Activated CD4-positive, alpha-beta T cell treated with anti-CD3 and anti-CD28 coated beads, Interleukin-2, amount 50 U/mL, for 48 hours (primary cell): ENCODE measurements at regions not wholly inside any gene's neighbourhood (a gene's known extent, or its start where the extent isn't known, plus 50 kb on each side); places are given as distances from the start of the nearest gene placed in this dataset.

Source experiments
- DNase-seq, 2 experiments: peaks; one replicate each; pipeline ENCODE4 v3.0.0-alpha.2; 2020

DNA sequence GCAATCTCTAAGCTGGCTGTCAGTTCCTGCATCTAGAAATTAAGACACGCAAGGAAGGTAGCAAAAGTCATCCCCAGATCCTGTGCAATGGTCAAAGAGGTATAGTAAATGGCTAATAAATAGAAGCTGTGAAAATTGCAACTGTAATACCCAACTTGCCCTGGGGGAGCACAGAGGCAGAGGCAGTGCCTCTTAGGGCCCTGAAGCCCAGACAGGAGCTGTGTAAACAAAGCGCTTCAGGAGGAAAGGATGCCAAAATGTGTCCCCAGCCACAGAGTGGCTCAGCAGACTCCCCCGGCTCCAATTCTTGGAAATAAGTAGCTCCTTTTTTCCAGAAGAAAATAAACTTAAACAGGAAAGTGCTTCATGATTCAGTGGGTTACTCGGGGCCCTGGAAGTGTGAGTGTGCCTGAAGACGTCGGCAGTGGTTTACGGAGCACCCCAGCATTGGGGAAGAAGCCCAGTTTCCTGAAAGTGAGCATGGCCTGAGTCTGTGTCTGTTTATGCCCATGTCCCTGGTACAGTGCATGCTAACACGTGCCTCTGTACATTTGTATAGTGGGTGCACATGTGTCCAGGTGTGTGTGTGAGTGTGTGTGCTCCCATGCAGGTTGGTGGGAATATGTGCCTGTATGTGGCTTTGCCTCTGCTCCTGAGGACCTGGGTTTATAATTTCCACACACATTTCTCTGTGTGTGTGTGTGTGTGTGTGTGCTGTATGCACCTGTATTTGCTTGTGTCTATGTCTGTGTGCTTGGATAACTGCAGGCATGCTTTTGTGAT is 246.7 kb downstream of the MAFB start:
- no peak for DNase-seq

DNA sequence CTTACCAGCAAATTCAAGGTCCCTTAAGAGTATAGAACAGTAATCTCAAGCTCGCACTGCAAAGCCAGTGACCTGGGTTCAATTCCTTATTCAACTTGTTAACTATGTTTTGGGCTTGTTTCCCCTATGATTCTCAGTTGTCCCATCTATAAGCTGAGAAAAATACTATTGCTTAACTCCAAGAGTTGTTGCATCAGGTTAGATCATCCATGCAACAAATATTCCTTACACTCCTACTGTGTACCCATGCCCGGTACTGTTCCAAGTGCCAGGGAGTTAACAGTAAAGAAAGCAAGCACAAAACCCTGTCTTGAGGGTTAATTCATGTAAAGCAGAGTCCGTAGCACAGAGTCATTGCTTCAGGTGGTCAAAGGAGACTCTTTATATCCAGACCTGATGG is 247.3 kb downstream of the MAFB start:
- no peak for DNase-seq

DNA sequence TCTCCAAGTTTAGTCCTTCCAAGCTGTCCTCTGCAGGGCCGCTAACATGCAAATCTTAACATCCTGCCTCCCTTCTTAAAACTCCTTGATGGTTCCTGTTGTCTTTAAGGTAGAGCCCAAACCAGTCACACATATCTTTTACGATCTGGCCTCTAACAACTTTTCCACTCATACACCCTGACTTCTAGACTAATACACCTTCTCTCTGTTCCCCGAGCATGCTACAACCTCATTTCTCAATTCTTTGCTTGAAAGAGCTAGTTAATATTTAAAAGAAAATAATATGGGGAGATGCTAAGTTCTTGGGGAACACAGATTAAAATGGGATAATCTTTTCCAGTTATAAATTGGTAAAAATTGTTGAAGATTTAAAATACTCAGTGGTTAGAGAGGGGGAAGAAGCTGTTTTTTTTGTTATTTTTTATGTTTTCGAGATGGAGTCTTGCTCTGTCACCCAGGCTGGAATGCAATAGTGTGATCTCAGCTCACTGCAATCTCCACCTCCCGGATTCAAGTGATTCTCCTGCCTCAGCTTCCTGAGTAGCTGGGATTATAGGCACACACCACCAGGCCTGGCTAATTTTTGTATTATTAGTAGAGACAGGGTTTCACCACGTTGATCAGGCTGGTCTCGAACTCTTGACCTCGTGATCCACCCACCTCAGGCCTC is 250.7 kb downstream of the MAFB start:
- DNase-seq: no peak

DNA sequence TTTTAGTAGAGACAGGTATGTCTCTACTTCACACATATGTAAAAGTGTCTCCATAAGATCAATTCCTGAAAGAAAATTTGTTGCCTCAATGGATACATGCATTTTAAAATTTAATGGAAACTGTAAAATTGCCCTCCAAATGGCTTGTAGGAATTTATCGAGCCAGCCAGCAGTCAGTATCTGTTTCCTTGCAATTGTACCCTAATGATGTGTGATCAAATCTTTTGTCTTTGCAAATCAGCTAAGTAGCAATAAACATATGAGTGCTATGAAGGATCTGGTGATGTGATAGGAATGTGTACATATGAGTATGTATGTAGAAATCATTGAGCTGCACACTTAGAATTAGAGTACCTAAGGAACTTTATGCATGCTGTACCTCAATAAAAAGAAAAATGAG is 253.0 kb downstream of the MAFB start:
- no peak for DNase-seq

DNA sequence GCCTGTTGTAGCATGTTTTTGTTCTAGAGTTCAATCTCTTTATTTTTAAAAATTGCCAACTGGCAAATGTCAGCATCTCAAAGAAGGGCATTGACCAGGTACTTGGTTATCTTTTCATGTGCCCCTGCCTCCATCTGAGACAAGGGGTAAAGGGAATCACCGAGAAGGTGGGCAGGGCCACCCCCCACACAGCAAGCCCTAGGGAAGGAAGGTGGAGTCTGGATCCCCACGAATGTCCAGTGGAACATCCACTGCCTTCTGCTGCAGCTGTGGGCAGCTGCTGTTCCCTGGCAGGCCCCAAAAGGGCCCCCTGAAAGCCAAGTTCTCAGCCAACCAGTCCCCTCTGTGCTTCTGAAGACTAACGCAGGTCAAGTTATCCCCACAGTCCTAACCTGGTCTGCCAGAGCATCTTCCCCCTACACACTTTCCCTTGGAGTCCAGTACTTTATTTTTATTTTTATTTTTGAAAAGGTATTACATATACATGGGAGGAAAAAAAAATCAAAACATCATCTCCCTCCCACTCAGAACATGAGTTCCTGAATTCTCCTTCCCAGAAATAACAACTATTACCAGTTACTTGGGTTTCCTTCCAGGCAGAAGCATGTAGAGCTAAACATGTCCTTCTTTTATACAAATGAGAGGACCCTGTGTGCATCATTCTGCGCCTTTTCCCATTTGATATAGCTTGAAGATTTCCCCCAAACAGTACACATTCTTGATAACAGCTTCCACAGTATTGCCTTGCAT is 253.7 kb downstream of the MAFB start:
- DNase-seq: no peak

DNA sequence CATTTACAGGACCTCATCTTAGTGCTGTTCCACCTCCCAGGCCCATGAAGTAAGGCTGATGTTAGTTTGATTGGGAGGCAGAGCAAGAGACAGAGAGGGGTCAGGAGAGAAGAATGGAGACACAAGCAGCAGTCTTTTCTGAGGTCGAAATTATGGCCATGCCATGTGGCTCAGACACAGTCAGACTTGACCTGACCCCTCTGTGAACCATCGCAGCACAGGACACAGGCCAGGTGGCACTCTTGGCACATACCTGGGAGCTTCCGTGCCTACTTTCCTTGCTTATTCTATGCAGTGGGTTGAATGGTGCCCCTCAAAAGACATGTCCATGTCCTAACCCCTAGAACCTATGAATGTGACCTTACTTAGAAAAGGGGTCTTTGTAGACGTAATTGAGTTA is 254.9 kb downstream of the MAFB start:
- no peak for DNase-seq

DNA sequence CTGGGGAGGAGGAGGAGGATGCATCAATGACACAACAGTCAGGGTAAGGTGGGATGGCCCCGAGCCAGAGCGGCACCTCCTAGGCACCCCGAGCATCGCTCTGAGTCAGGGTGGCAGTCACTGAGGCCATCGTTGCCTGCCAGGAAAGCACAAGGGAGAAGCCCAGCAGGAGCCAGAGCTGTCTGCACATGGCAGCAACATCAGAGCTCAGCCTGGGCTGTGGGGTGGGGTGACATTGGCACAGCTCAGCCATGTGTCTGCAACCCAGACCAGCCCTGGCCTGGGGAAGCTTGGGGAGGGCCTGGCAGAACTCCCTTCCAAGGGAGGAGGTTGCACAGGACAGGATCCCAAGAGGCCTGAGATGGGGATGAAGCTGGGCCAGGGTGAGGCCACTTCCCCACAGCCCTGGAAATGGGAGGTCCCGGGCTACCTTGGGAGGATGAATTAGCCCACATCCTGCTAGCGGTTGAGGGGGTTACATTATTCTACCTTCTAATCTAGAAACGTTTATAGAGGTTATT is 255.6 kb downstream of the MAFB start:
- DNase-seq: no peak

DNA sequence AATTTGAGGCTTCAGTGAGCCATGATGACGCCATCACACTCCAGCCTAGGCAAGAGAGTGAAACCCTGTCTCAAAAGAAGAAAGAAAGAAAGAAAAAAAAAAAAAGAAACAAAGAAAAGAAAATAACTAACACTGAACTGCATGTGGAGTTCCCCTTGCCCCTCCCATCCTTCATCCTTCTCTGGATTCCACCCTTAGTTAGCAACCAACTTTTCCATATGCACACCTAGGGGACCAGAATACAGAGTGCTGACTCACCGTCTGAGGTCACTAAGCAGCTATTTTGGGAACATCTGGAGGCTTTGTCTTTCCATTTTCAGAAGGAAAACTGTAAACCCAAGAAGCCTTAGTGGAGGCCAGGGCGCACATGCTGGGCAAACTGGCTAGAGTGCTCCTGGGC is 257.4 kb downstream of the MAFB start:
- no peak for DNase-seq

DNA sequence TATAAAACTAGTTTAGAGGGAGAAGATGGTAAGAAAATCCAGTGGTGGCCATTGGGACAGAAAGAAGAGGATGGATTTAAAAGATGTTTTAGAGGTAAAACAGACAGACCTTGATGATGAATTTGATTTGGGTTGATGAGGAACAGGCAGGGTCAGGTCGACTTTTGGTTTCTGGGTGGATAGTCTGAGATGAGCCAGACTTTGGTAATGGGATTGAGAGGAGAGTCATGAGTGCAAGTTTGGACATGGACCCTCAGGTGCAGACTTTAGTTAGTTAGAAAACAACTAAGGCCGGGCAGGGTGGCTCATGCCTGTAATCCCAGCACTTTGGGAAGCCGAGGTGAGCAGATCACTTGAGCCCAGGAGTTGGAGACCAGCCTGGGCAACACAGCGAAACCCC is 257.9 kb downstream of the MAFB start:
- DNase-seq: no peak

DNA sequence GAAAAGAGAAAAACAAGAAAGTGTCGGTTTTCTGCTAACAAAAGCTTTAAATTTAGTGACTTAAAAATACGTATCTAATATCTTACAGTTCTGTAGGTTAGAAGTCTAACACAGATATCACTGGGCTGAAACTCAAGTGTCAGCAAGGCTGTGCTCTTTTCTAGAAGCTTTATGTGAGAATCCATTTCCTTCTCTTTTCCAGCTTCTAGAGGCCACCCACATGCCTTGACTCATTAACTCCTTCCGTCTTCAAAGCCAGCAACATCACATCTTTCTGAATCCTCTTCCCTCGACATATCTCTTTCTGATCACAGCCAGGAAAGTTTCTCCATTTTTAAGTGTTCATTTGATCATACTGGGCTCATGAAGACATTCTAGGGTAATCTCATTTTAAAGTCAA is 262.0 kb downstream of the MAFB start:
- no peak for DNase-seq

DNA sequence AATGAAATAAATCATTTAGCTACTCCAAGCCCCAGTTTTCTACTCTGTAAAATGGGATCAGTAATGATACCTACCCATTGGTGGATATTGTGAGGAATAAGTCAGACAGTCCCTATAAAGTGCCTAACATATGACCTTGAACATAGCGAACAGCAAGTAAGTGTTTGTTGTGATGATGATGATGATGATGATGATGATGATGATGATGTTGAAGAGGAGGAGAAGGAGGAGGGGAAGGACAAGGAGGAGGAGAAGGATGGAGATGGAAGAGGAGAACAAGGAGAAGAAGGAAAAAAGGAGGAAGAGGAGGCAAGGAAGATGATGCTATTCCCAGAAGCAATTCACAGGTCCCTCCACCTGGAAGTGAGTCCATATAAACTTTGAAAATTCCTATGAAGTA is 264.3 kb downstream of the MAFB start:
- no peak for DNase-seq

DNA sequence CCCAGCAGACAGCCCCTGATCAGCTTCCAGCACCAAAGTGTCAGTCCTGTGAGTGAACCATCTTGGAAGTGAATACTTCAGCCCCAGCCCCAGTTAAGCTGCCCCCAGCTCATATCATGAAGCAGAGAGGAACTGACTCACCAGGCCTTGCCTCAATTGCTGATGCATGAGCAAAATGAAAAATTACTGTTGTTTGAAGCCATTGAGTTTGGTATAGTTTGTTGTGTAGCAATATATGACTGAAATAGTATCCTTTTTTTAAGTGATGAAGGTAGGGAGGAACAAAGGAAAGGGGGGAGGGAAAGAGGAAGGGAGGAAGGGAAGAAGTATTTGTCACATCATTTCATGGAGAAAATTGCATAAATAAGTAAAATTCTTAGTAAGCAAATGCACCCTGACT is 266.4 kb downstream of the MAFB start:
- no peak for DNase-seq

DNA sequence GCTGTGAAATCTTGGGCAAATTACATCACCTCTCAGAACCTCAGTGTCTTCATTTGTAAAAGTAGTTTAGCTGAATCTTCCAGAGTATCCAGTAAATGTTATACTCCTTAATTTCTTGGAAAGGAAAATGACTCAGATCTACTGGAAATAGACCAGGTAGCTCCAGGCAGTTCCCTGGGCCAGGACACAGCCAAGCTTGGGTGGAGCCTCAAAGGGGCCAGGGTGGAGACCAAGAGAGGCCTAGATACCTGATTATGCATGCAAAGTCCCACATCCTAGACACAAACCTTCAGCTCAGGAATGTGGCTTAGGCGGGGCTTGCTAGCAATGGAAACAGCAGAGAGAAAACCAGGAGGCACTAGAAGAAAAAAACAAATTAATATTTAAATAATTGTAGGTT is 272.8 kb downstream of the MAFB start:
- DNase-seq: no peak

DNA sequence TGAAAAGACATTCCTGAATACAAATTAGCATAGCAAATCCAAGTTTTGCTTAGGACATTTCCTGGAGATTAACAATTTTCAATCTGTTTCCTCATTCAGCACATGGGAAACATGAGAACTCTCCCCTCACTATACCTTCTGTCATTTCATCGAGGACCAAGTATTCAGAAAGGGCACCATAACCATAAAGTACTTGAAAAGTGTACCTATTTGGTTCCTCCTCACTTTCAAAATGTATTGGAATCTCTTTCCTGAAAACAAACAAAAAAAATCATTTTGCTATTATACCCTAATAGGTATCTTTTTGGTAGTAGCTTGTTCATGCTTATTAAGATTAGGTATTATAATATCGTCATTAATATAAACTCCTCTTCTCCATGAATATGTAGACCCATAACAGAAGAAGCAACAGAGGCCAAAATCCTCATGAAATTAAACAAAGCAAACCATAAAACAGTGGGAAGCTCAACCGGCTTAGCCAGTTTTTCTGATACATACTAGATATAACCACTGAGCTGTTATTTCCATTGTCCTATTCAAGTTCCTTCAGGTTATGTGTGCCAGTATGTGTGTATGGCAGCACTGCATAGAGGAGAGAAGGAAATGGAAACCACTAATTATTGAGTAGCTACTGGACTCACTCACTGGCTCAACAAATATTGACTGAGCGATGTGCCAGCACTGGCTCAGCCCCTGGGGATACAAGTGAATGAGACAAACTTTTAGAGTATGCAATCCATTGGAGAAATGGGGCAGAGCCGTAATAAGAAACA is 274.0 kb downstream of the MAFB start:
- DNase-seq: no peak

DNA sequence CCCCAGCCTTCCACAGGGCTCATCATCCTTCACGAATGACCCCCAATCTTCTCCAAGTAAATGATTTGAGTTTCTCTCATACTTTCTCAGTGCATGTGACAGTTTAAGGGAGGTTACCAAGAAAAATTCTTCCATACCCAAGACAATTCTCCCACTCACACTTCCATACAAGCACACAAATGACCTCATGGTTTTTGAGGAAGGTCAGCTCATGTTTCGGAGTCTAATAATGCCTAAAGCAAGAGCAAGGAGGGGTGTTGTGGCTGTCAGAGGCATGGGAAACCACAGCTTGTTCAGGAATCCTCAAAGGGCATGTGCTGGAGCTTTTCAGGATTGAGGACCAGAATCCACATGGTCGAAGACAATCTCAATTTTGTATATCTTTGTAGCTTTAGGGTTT is 279.0 kb downstream of the MAFB start:
- no peak for DNase-seq

DNA sequence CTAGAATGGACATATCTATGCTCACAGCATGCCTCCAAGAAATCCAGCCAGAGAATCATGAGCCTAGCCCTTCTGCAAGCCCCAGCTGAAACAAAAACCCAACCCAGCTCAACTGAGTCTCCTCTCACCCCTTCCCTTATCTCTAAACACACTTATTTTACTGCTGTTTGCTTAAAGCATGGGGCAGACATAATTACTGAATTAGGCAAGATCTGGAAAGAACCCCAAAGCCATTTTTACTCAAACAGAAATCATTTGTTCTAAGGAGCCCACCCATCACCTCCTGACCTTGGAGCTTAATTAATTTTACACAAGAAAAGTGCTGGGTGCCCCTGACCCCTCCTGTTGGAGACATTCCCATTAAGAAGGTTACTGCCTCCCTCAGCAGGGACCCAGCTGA is 291.6 kb downstream of the MAFB start:
- no peak for DNase-seq

DNA sequence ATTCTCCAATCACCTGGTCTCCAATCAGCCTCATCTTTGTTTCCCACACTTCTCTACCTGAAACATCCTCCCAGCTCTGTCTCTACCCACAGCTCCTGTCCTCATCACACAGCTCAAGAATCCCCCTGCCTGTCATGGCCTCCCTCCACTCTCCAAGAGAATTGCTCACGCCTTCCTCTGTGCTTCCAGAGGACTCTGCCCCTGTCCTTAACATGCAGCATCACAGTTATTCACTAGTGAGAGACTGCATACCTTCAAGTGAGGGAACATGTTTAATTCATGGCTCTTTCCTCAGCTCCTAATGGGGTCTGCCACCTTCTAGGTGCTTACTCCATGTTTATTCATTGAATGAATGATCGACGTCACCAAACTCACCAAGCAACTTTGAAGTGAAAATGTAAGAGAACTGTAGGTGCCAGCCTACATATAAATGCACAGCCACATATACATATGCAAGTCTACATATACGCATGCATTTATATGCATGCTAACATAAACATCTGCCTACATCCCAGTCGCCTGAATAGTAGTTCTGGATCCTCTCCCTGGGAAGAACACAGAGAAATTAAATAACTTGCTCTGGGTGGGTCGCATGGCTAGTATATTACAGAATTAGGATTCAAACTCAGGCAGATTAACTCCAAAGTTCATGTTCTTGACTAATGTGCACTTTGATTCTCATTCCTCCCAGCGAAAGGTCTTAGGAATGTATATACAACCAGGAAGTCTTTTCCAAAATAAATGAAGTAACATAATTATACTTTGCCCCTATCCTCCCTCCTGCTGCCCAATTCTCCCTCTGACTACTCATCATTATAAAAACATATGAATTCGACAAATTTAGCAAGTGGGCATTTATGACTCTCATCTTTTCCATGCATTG is 295.6 kb downstream of the MAFB start:
- DNase-seq: no peak

DNA sequence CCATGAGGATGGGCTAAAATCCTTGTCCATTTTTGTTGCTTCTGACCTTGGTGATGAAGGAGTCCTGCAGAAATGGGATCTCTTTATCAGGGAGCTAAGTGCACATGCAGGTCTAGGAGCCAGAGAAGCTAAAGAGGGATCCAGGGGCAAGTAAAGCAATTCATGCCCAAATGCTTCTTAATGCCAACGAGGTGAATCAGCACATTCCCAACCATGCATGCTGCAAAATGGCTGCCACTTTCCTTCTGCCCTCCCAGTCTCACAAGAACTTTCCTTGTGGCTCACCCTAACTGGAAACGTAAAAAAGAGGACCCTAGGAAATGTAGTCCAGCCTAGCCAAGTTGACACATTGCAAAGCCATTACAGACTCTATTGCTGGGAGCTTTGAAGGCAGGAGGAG is 298.4 kb downstream of the MAFB start:
- no peak for DNase-seq

DNA sequence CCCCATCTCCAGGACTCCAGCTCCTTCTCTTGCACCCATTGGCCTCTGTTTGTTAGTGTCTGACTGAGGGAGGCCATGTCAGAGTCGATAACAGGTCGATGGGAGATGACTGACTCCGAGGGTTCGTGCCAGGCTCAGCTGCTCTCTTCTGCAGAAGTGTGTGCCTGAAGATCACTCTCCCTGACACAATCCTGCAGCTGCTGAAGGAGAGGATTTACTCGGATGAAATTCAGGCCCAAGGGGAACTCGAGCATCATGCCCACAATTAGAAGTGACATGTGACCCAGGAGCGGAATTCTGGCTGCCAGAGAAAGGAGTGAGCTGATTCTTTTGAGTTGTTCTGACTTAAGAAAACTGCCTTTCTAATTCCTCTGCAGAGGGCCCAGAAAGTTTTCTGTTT is 318.2 kb downstream of the MAFB start:
- DNase-seq: no peak

DNA sequence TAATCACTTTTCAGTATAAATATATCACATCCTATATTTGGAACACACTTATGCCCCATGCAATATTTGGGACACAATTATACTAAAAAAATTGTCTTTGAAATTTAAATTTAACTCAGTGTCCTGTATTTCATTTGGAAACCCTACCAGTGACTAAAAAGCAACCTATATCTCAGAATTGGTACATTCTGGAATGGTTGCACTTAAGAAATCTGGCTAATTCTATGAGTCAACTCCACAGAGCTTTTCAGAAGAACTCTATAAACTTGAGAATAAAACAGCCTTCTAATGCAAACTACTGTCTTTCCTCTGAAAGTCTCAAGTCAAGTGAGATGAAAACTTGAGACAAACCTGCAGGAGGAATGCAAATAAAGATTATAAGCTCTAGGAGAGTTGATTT is 320.2 kb downstream of the MAFB start:
- DNase-seq: no peak

DNA sequence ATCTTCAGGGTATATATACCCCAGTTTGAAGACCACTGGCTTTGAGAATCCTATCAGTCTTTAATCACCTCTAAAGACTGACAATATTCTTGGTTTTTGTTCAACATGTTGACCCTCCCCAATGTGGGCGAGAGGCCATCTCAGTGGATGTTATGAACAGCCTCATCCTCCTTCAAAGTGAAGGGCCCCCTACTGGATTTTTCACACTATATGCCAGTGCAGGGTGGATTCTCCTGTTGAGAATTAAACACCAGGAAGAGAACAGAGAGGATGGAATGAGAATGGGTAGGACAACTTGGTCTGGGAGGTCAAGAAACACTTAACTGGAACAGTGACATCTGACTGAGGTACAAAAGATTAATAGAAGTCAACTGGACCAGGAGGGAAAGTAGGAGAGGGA is 327.1 kb downstream of the MAFB start:
- DNase-seq: no peak
